ENCODE measurements at regions not wholly inside any gene's neighbourhood (a gene's known extent, or its start where the extent isn't known, plus 50 kb on each side); places are given as distances from the start of the nearest gene placed in this dataset.

GRCh38 chr17:70859829-70860228 lies 690.5 kb downstream of the KCNJ2 start:
- TF ChIP-seq POLR2A (IDR thresholded peaks at IDR 0.05; ENCODE audit: low read depth, low read length) = no peak
- TF ChIP-seq CTCF (IDR thresholded peaks at IDR 0.05; ENCODE audit: extremely low read depth in 1 of 2, insufficient read depth in 1 of 2, low read depth in 1 of 2, low read length in 2 of 2) = no peak

Measured in endothelial cell of umbilical vein (primary cell).